ENCODE measurements at regions not wholly inside any gene's neighbourhood (a gene's known extent, or its start where the extent isn't known, plus 50 kb on each side); places are given as distances from the start of the nearest gene placed in this dataset.

DNA sequence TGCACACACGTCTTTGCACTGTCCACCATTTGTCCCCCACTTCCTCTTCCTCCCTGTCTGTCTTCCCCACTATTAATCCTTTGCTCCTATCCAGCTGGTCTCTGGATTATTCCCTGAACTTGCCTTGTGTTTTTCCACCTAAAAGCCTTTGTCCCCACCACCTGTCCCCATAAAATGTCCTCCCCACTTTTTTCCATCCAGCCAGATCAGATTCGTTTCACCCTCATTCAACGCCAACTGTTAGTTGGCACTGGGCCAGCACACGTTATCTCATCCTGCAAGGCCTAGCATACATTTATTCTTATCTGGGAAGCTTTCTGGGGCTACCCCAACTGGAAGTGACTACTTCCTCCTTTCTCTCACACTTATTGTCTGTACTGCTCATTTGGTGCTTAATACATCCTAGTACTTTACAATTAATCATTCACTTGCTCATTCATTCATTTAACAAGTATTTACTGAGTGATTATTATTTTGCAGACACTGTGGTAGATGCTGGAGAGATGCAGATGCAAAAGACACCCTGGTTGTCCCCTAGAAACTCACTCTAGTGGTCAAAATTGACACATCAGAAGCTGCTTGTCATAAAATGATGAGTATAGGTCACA lies 96.2 kb downstream of the RASSF10 start (continued):
- TF ChIP-seq RB1 (IDR thresholded peaks at IDR 0.05; ENCODE audit: low read depth) (0 out of 2 replicates have a peak, but pooled peaks have one; percentile 17), ARNT (IDR thresholded peaks at IDR 0.05) (peak; percentile 89 to 90), PHB2 (IDR thresholded peaks at IDR 0.05; ENCODE audit: low read depth) (peak; percentile 77), SOX6 (IDR thresholded peaks at IDR 0.05) (peak; percentile 95), CREM (IDR thresholded peaks at IDR 0.05; ENCODE audit: low read depth) (peak; percentile 69; the same call in 1 of the 2 replicates), MYC (IDR thresholded peaks at IDR 0.05; ENCODE audit: low read depth, low read length) (peak; percentile 67), MYC (CRISPR knock-in tag; IDR thresholded peaks at IDR 0.05; ENCODE audit: borderline replicate concordance, low read depth) (0 out of 2 replicates have a peak, but pooled peaks have one; percentile 11), EP400 (IDR thresholded peaks at IDR 0.05) (peak; percentile 60), NCOR1 (IDR thresholded peaks at IDR 0.05) (peak; percentile 95), NFIX (CRISPR knock-in tag; IDR thresholded peaks at IDR 0.05; ENCODE audit: low read depth) (peak; percentile 100), PKNOX1 (IDR thresholded peaks at IDR 0.05) (peak; percentile 51), ARID3A (IDR thresholded peaks at IDR 0.05; ENCODE audit: borderline replicate concordance, low read depth, low read length) (peak; percentile 49; the same call in 1 of the 2 replicates), HDAC2 (IDR thresholded peaks at IDR 0.05) (peak; percentile 95), GABPB1 (CRISPR knock-in tag; IDR thresholded peaks at IDR 0.05) (peak; percentile 69; the same call in 1 of the 2 replicates), E4F1 (CRISPR knock-in tag; IDR thresholded peaks at IDR 0.05; ENCODE audit: borderline replicate concordance) (no peak), EP300 (IDR thresholded peaks at IDR 0.05; ENCODE audit: low read length) (peak; percentile 97), DNMT1 (IDR thresholded peaks at IDR 0.05) (0 out of 2 replicates have a peak, but pooled peaks have one; percentile 19), ETV6 (IDR thresholded peaks at IDR 0.05; ENCODE audit: borderline replicate concordance in 1 of 2, low read depth in 2 of 2, low read length in 1 of 2) (peak; percentile 76 to 95; a peak in 3 of 4 replicates), ETV6 (CRISPR knock-in tag; IDR thresholded peaks at IDR 0.05; ENCODE audit: borderline replicate concordance) (no peak)
- TF ChIP-seq, protein P1, sequence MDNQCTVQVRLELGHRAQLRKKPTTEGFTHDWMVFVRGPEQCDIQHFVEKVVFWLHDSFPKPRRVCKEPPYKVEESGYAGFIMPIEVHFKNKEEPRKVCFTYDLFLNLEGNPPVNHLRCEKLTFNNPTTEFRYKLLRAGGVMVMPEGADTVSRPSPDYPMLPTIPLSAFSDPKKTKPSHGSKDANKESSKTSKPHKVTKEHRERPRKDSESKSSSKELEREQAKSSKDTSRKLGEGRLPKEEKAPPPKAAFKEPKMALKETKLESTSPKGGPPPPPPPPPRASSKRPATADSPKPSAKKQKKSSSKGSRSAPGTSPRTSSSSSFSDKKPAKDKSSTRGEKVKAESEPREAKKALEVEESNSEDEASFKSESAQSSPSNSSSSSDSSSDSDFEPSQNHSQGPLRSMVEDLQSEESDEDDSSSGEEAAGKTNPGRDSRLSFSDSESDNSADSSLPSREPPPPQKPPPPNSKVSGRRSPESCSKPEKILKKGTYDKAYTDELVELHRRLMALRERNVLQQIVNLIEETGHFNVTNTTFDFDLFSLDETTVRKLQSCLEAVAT (IDR thresholded peaks at IDR 0.05): peak; percentile 14 to 70; a peak in 3 of 4 replicates
- TF ChIP-seq, protein P2, sequence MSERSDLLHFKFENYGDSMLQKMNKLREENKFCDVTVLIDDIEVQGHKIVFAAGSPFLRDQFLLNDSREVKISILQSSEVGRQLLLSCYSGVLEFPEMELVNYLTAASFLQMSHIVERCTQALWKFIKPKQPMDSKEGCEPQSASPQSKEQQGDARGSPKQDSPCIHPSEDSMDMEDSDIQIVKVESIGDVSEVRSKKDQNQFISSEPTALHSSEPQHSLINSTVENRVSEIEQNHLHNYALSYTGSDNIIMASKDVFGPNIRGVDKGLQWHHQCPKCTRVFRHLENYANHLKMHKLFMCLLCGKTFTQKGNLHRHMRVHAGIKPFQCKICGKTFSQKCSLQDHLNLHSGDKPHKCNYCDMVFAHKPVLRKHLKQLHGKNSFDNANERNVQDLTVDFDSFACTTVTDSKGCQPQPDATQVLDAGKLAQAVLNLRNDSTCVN (CRISPR knock-in tag; IDR thresholded peaks at IDR 0.05): 0 out of 2 replicates have a peak, but pooled peaks have one; percentile 76
